Calu3 (cell line): ENCODE measurements at regions not wholly inside any gene's neighbourhood (a gene's known extent, or its start where the extent isn't known, plus 50 kb on each side); places are given as distances from the start of the nearest gene placed in this dataset.

Experiments
- BruUV-seq: library from RNA; stranded (reverse); fragments of 400-500 nt; replicated peaks from 2 replicates; lab custom pipeline; 2021; lab: Mats Ljungman, UMichigan
- CTCF ChIA-PET: fragments of 300-600 bp; sonication (Branson Sonifier 250); formaldehyde crosslinking; loops from one replicate; lab custom pipeline; 2022; ENCODE audit warnings: antibody characterized with exemption; lab: Charles Lee
- DNase-seq: peaks from one replicate; pipeline ENCODE4 v3.0.0; 2022
- H3K27ac Mint-ChIP-seq: one replicate; pipeline ENCODE4 v1.8.0; 2022; ENCODE audit warnings: mixed read lengths; ENCODE audit not compliant: unreplicated experiment
- H3K27me3 Mint-ChIP-seq: one replicate; pipeline ENCODE4 v1.8.0; 2022; ENCODE audit warnings: mixed read lengths; ENCODE audit not compliant: unreplicated experiment
- H3K36me3 Mint-ChIP-seq: one replicate; pipeline ENCODE4 v1.8.0; 2022; ENCODE audit warnings: mild to moderate bottlenecking, moderate library complexity, mixed read lengths; ENCODE audit not compliant: insufficient read depth, unreplicated experiment
- H3K4me1 Mint-ChIP-seq: one replicate; pipeline ENCODE4 v1.8.0; 2022; ENCODE audit warnings: mild to moderate bottlenecking, low read depth, mixed read lengths; ENCODE audit not compliant: unreplicated experiment
- H3K4me3 Mint-ChIP-seq: one replicate; pipeline ENCODE4 v1.8.0; 2022; ENCODE audit warnings: mild to moderate bottlenecking, low read depth, moderate library complexity, mixed read lengths; ENCODE audit not compliant: unreplicated experiment
- H3K9me3 Mint-ChIP-seq: one replicate; pipeline ENCODE4 v1.8.0; 2022; ENCODE audit warnings: low read depth, mixed read lengths; ENCODE audit not compliant: unreplicated experiment
- intact Hi-C: fragments of 100-400 bp; cut with micrococcal nuclease; formaldehyde crosslinking; loops from one replicate; pipeline ENCODE4 v1.10.0; 2022; ENCODE audit not compliant: unreplicated experiment
- TF ChIP-seq, protein P1 (sequence below): fragments of 200-600 bp; IDR thresholded peaks from one replicate; pipeline ENCODE4 v1.8.0; 2022; ENCODE audit warnings: antibody characterized with exemption; ENCODE audit not compliant: unreplicated experiment

- BruUV-seq = no TSS peak
- CTCF ChIA-PET = no interaction called here
- H3K36me3 Mint-ChIP-seq = no peaks in the 10 kb centered on the region
- peaks cover 4% of the 10 kb centered on the region for H3K9me3 Mint-ChIP-seq
- TF ChIP-seq, protein P1, sequence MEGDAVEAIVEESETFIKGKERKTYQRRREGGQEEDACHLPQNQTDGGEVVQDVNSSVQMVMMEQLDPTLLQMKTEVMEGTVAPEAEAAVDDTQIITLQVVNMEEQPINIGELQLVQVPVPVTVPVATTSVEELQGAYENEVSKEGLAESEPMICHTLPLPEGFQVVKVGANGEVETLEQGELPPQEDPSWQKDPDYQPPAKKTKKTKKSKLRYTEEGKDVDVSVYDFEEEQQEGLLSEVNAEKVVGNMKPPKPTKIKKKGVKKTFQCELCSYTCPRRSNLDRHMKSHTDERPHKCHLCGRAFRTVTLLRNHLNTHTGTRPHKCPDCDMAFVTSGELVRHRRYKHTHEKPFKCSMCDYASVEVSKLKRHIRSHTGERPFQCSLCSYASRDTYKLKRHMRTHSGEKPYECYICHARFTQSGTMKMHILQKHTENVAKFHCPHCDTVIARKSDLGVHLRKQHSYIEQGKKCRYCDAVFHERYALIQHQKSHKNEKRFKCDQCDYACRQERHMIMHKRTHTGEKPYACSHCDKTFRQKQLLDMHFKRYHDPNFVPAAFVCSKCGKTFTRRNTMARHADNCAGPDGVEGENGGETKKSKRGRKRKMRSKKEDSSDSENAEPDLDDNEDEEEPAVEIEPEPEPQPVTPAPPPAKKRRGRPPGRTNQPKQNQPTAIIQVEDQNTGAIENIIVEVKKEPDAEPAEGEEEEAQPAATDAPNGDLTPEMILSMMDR = no peak
- H3K27ac Mint-ChIP-seq = no peak overlapping the region
- no peak overlapping the region for H3K4me3 Mint-ChIP-seq
- intact Hi-C loops = no loop called here
- DNase-seq = no peak
- no peaks in the 10 kb centered on the region for H3K4me1 Mint-ChIP-seq
- no peaks in the 10 kb centered on the region for H3K27me3 Mint-ChIP-seq
Measured at GRCh38 chr4:176588436-176588835, 204.3 kb downstream of the VEGFC start.

- CTCF ChIA-PET = no interaction called here
- Mint-ChIP-seq H3K27me3 (no peaks in the 10 kb centered on the region), H3K4me3 (no peak overlapping the region), H3K4me1 (no peaks in the 10 kb centered on the region), H3K36me3 (no peaks in the 10 kb centered on the region), H3K27ac (no peak overlapping the region), H3K9me3 (peaks cover under 1% of the 10 kb centered on the region)
- intact Hi-C loops = no loop called here
- TF ChIP-seq, protein P1 = no peak
- no peak for DNase-seq
- BruUV-seq = no TSS peak
Measured at GRCh38 chr4:176592976-176593670, 199.6 kb downstream of the VEGFC start.

GRCh38 chr4:176593943-176594342 is 198.8 kb downstream of the VEGFC start:
- CTCF ChIA-PET = no interaction called here
- no peak for DNase-seq
- TF ChIP-seq, protein P1 = no peak
- Mint-ChIP-seq H3K27me3 (no peaks in the 10 kb centered on the region), H3K27ac (no peak overlapping the region), H3K9me3 (no peaks in the 10 kb centered on the region), H3K4me3 (no peak overlapping the region), H3K4me1 (no peaks in the 10 kb centered on the region), H3K36me3 (no peaks in the 10 kb centered on the region)
- intact Hi-C loops = no loop called here
- no TSS peak for BruUV-seq

- H3K4me1 Mint-ChIP-seq = no peaks in the 10 kb centered on the region
- no TSS peak for BruUV-seq
- H3K27me3 Mint-ChIP-seq = no peaks in the 10 kb centered on the region
- intact Hi-C loops = no loop called here
- H3K9me3 Mint-ChIP-seq = no peaks in the 10 kb centered on the region
- no peak overlapping the region for H3K4me3 Mint-ChIP-seq
- CTCF ChIA-PET = no interaction called here
- TF ChIP-seq, protein P1 = no peak
- no peak overlapping the region for H3K27ac Mint-ChIP-seq
- no peak for DNase-seq
- no peaks in the 10 kb centered on the region for H3K36me3 Mint-ChIP-seq
Measured at GRCh38 chr4:176595257-176595656, 197.5 kb downstream of the VEGFC start.
